SJCRH30 (cell line): ENCODE measurements at regions not wholly inside any gene's neighbourhood (a gene's known extent, or its start where the extent isn't known, plus 50 kb on each side); places are given as distances from the start of the nearest gene placed in this dataset.
A peak's percentile ranks its signal among the peaks of the same experiment; 100 is the strongest.

Experiments used
- DNase-seq, 2 experiments: peaks; one replicate each; pipeline ENCODE4 v3.0.0-alpha.2; 2015 to 2020
- H3K27ac ChIP-seq: fragments of 250-450 bp; sonication (Bioruptor Pico); 2 replicates; pipeline ENCODE4 v1.5.1; 2020; ENCODE audit warnings: mild to moderate bottlenecking, moderate library complexity
- H3K27me3 ChIP-seq: fragments of 250-450 bp; sonication (Bioruptor Pico); 2 replicates; pipeline ENCODE4 v1.5.1; 2020; ENCODE audit warnings: mild to moderate bottlenecking, moderate library complexity
- H3K36me3 ChIP-seq: fragments of 250-450 bp; sonication (Bioruptor Pico); 2 replicates; pipeline ENCODE4 v1.5.1; 2020; ENCODE audit warnings: mild to moderate bottlenecking, moderate library complexity
- H3K4me1 ChIP-seq: fragments of 250-450 bp; sonication (Bioruptor Pico); 2 replicates; pipeline ENCODE4 v1.5.1; 2020; ENCODE audit warnings: mild to moderate bottlenecking, moderate library complexity
- H3K4me3 ChIP-seq: fragments of 250-450 bp; sonication (Bioruptor Pico); 2 replicates; pipeline ENCODE4 v1.5.1; 2020; ENCODE audit warnings: mild to moderate bottlenecking, moderate library complexity
- H3K9me3 ChIP-seq: fragments of 250-450 bp; sonication (Bioruptor Pico); replicated peaks from 2 replicates; pipeline ENCODE4 v1.5.1; 2020; ENCODE audit warnings: mild to moderate bottlenecking, moderate library complexity

- Histone ChIP-seq H3K9me3 (no peaks in the 10 kb centered on the region), H3K36me3 (no peaks in the 10 kb centered on the region), H3K4me1 (no peaks in the 10 kb centered on the region), H3K27ac (no peak overlapping the region), H3K27me3 (no peaks in the 10 kb centered on the region), H3K4me3 (no peak overlapping the region)
- no peak for DNase-seq
Measured at GRCh38 chrX:147635186-147635585, 276.5 kb upstream of the FMR1 start.

GRCh38 chrX:147637190-147637589 is 274.5 kb upstream of the FMR1 start:
- H3K9me3 ChIP-seq, result no peaks in the 10 kb centered on the region
- DNase-seq, result no peak
- H3K27ac ChIP-seq, result no peak overlapping the region
- H3K27me3 ChIP-seq, result no peaks in the 10 kb centered on the region
- no peaks in the 10 kb centered on the region for H3K36me3 ChIP-seq
- H3K4me3 ChIP-seq, result no peak overlapping the region
- H3K4me1 ChIP-seq, result no peaks in the 10 kb centered on the region

GRCh38 chrX:147646949-147647723 is 264.6 kb upstream of the FMR1 start:
- Histone ChIP-seq H3K4me1 (no peaks in the 10 kb centered on the region), H3K27me3 (no peaks in the 10 kb centered on the region), H3K27ac (no peak overlapping the region), H3K4me3 (no peak overlapping the region), H3K9me3 (no peaks in the 10 kb centered on the region), H3K36me3 (no peaks in the 10 kb centered on the region)
- peak in 1 of 2 experiments; percentile 0 for DNase-seq

- no peak for DNase-seq
- Histone ChIP-seq H3K27ac (no peak overlapping the region), H3K4me1 (no peaks in the 10 kb centered on the region)
Measured at GRCh38 chrX:147675819-147676218, 235.9 kb upstream of the FMR1 start.

GRCh38 chrX:147679356-147680005 is 232.2 kb upstream of the FMR1 start:
- no peaks in the 10 kb centered on the region for H3K4me1 ChIP-seq

More at GRCh38 chrX:147675819-147676218, 235.9 kb upstream of the FMR1 start:
- no peaks in the 10 kb centered on the region for H3K27me3 ChIP-seq
- no peaks in the 10 kb centered on the region for H3K9me3 ChIP-seq
- H3K4me3 ChIP-seq, result no peak overlapping the region
- no peaks in the 10 kb centered on the region for H3K36me3 ChIP-seq

GRCh38 chrX:147680251-147680650 is 231.5 kb upstream of the FMR1 start:
- no peaks in the 10 kb centered on the region for H3K36me3 ChIP-seq
- H3K27ac ChIP-seq, result no peak overlapping the region
- no peaks in the 10 kb centered on the region for H3K27me3 ChIP-seq
- H3K4me1 ChIP-seq, result no peaks in the 10 kb centered on the region
- H3K4me3 ChIP-seq, result no peak overlapping the region
- no peaks in the 10 kb centered on the region for H3K9me3 ChIP-seq
- no peak for DNase-seq

More at GRCh38 chrX:147679356-147680005, 232.2 kb upstream of the FMR1 start:
- no peak for DNase-seq
- Histone ChIP-seq H3K27ac (no peak overlapping the region), H3K4me3 (no peak overlapping the region), H3K9me3 (no peaks in the 10 kb centered on the region), H3K36me3 (no peaks in the 10 kb centered on the region), H3K27me3 (no peaks in the 10 kb centered on the region)

- H3K27me3 ChIP-seq, result no peaks in the 10 kb centered on the region
- no peak overlapping the region for H3K27ac ChIP-seq
- no peaks in the 10 kb centered on the region for H3K9me3 ChIP-seq
- DNase-seq, result no peak
- no peaks in the 10 kb centered on the region for H3K4me1 ChIP-seq
- no peaks in the 10 kb centered on the region for H3K36me3 ChIP-seq
- no peak overlapping the region for H3K4me3 ChIP-seq
Measured at GRCh38 chrX:147693511-147693910, 218.2 kb upstream of the FMR1 start.

GRCh38 chrX:147699061-147699460 is 212.7 kb upstream of the FMR1 start:
- H3K27ac ChIP-seq, result no peak overlapping the region
- H3K4me1 ChIP-seq, result no peaks in the 10 kb centered on the region
- DNase-seq, result peak; percentile 1 to 2
- no peak overlapping the region for H3K4me3 ChIP-seq
- H3K36me3 ChIP-seq, result no peaks in the 10 kb centered on the region
- no peaks in the 10 kb centered on the region for H3K27me3 ChIP-seq
- H3K9me3 ChIP-seq, result no peaks in the 10 kb centered on the region

GRCh38 chrX:147710301-147710700 is 201.4 kb upstream of the FMR1 start:
- Histone ChIP-seq H3K4me1 (no peaks in the 10 kb centered on the region), H3K4me3 (no peak overlapping the region), H3K27me3 (no peaks in the 10 kb centered on the region), H3K36me3 (no peaks in the 10 kb centered on the region), H3K27ac (no peak overlapping the region), H3K9me3 (no peaks in the 10 kb centered on the region)
- DNase-seq, result no peak

- Histone ChIP-seq H3K27ac (no peak overlapping the region), H3K4me1 (no peaks in the 10 kb centered on the region), H3K9me3 (no peaks in the 10 kb centered on the region), H3K36me3 (no peaks in the 10 kb centered on the region), H3K4me3 (no peak overlapping the region), H3K27me3 (no peaks in the 10 kb centered on the region)
- no peak for DNase-seq
Measured at GRCh38 chrX:147733369-147733768, 178.3 kb upstream of the FMR1 start.

- Histone ChIP-seq H3K9me3 (no peaks in the 10 kb centered on the region), H3K4me3 (no peak overlapping the region), H3K36me3 (no peaks in the 10 kb centered on the region), H3K4me1 (no peaks in the 10 kb centered on the region), H3K27ac (no peak overlapping the region), H3K27me3 (no peaks in the 10 kb centered on the region)
- DNase-seq, result no peak
Measured at GRCh38 chrX:147735364-147735763, 176.4 kb upstream of the FMR1 start.

- no peaks in the 10 kb centered on the region for H3K4me1 ChIP-seq
- no peak overlapping the region for H3K27ac ChIP-seq
- H3K27me3 ChIP-seq, result no peaks in the 10 kb centered on the region
- no peaks in the 10 kb centered on the region for H3K36me3 ChIP-seq
- no peak for DNase-seq
- H3K9me3 ChIP-seq, result no peaks in the 10 kb centered on the region
- H3K4me3 ChIP-seq, result no peak overlapping the region
Measured at GRCh38 chrX:147736045-147736444, 175.7 kb upstream of the FMR1 start.

- H3K36me3 ChIP-seq, result no peaks in the 10 kb centered on the region
- H3K27me3 ChIP-seq, result no peaks in the 10 kb centered on the region
- no peak overlapping the region for H3K27ac ChIP-seq
- no peaks in the 10 kb centered on the region for H3K9me3 ChIP-seq
- DNase-seq, result no peak
- no peak overlapping the region for H3K4me3 ChIP-seq
- no peaks in the 10 kb centered on the region for H3K4me1 ChIP-seq
Measured at GRCh38 chrX:147737690-147738089, 174.0 kb upstream of the FMR1 start.

GRCh38 chrX:147738265-147738664 is 173.5 kb upstream of the FMR1 start:
- Histone ChIP-seq H3K36me3 (no peaks in the 10 kb centered on the region), H3K4me1 (no peaks in the 10 kb centered on the region), H3K4me3 (no peak overlapping the region), H3K27me3 (no peaks in the 10 kb centered on the region), H3K9me3 (no peaks in the 10 kb centered on the region), H3K27ac (no peak overlapping the region)
- no peak for DNase-seq

- Histone ChIP-seq H3K9me3 (no peaks in the 10 kb centered on the region), H3K27me3 (no peaks in the 10 kb centered on the region), H3K36me3 (no peaks in the 10 kb centered on the region)
Measured at GRCh38 chrX:147739196-147739595, 172.5 kb upstream of the FMR1 start.

GRCh38 chrX:147741776-147742175 is 169.9 kb upstream of the FMR1 start:
- Histone ChIP-seq H3K36me3 (no peaks in the 10 kb centered on the region), H3K4me1 (no peaks in the 10 kb centered on the region), H3K27me3 (no peaks in the 10 kb centered on the region), H3K4me3 (no peak overlapping the region), H3K27ac (no peak overlapping the region), H3K9me3 (no peaks in the 10 kb centered on the region)
- no peak for DNase-seq

More at GRCh38 chrX:147739196-147739595, 172.5 kb upstream of the FMR1 start:
- no peaks in the 10 kb centered on the region for H3K4me1 ChIP-seq
- no peak for DNase-seq
- no peak overlapping the region for H3K4me3 ChIP-seq
- H3K27ac ChIP-seq, result no peak overlapping the region
